H9 (cell line): ENCODE measurements at regions not wholly inside any gene's neighbourhood (a gene's known extent, or its start where the extent isn't known, plus 50 kb on each side); places are given as distances from the start of the nearest gene placed in this dataset.

Experiments
- DNase-seq: peaks from one replicate; pipeline ENCODE4 v3.0.0-alpha.2; 2017
- H2AFZ ChIP-seq: one replicate; pipeline ENCODE4 v1.6.1; 2013; ENCODE audit warnings: mild to moderate bottlenecking, low read length, control low read depth, moderate library complexity
- H2AK5ac ChIP-seq: 2 replicates; pipeline ENCODE4 v1.6.1; 2013; ENCODE audit warnings: low read length, control low read depth, mixed read lengths; ENCODE audit not compliant: insufficient read length
- H2BK120ac ChIP-seq: one replicate; pipeline ENCODE4 v1.6.1; 2013; ENCODE audit warnings: low read depth, mild to moderate bottlenecking, low read length, control low read depth, inconsistent platforms; ENCODE audit not compliant: poor library complexity, severe bottlenecking
- H2BK12ac ChIP-seq: 2 replicates; pipeline ENCODE4 v1.6.1; 2013; ENCODE audit warnings: low read length, control low read depth, mixed read lengths, low read depth; ENCODE audit not compliant: insufficient read length
- H2BK15ac ChIP-seq: 2 replicates; pipeline ENCODE4 v1.6.1; 2013; ENCODE audit warnings: low read depth, low read length, control low read depth
- H2BK20ac ChIP-seq: one replicate; pipeline ENCODE4 v1.6.1; 2013; ENCODE audit warnings: low read depth, mild to moderate bottlenecking, low read length, control low read depth, inconsistent platforms; ENCODE audit not compliant: poor library complexity, severe bottlenecking
- H2BK5ac ChIP-seq: 2 replicates; pipeline ENCODE4 v1.6.1; 2013; ENCODE audit warnings: low read length, control low read depth, mixed read lengths; ENCODE audit not compliant: insufficient read length
- H3K14ac ChIP-seq: 2 replicates; pipeline ENCODE4 v1.6.1; 2013; ENCODE audit warnings: low read length, control low read depth; ENCODE audit not compliant: insufficient read depth
- H3K18ac ChIP-seq: 2 replicates; pipeline ENCODE4 v1.6.1; 2013; ENCODE audit warnings: low read depth, mild to moderate bottlenecking, mixed read lengths, low read length, control low read depth; ENCODE audit not compliant: insufficient read length
- H3K23ac ChIP-seq: 2 replicates; pipeline ENCODE4 v1.6.1; 2013; ENCODE audit warnings: low read length, control low read depth, mixed read lengths, low read depth; ENCODE audit not compliant: insufficient read length
- H3K23me2 ChIP-seq: 2 replicates; pipeline ENCODE4 v1.6.1; 2013; ENCODE audit warnings: low read depth, mild to moderate bottlenecking, mixed read lengths, low read length, control low read depth; ENCODE audit not compliant: insufficient read length, poor library complexity, severe bottlenecking
- H3K27ac ChIP-seq: 2 replicates; pipeline ENCODE4 v1.5.1; 2013; ENCODE audit warnings: low read length, control low read depth, mixed read lengths, low read depth; ENCODE audit not compliant: insufficient read length
- H3K27me3 ChIP-seq: 2 replicates; pipeline ENCODE4 v1.6.1; 2013; ENCODE audit warnings: low read length, control low read depth, inconsistent platforms; ENCODE audit not compliant: insufficient read depth
- H3K4ac ChIP-seq: 2 replicates; pipeline ENCODE4 v1.6.1; 2013; ENCODE audit warnings: low read depth, mild to moderate bottlenecking, control low read depth, inconsistent platforms, low read length, moderate library complexity
- H3K4me1 ChIP-seq: 2 replicates; pipeline ENCODE4 v1.6.1; 2013; ENCODE audit warnings: low read length, control low read depth, inconsistent platforms; ENCODE audit not compliant: insufficient read depth
- H3K4me2 ChIP-seq: 2 replicates; pipeline ENCODE4 v1.6.1; 2013; ENCODE audit warnings: low read length, control low read depth, mixed read lengths; ENCODE audit not compliant: insufficient read length, insufficient read depth
- H3K56ac ChIP-seq: 2 replicates; pipeline ENCODE4 v1.6.1; 2013; ENCODE audit warnings: low read depth, mild to moderate bottlenecking, mixed read lengths, low read length, control low read depth; ENCODE audit not compliant: insufficient read length
- H3K79me1 ChIP-seq: 2 replicates; pipeline ENCODE4 v1.6.1; 2013; ENCODE audit warnings: low read depth, mild to moderate bottlenecking, moderate library complexity, low read length, control low read depth, inconsistent platforms; ENCODE audit not compliant: insufficient read depth, poor library complexity, severe bottlenecking
- H3K79me2 ChIP-seq: 2 replicates; pipeline ENCODE4 v1.6.1; 2013; ENCODE audit warnings: low read length, control low read depth, inconsistent platforms; ENCODE audit not compliant: insufficient read depth
- H3K9ac ChIP-seq: 2 replicates; pipeline ENCODE4 v1.6.1; 2013; ENCODE audit warnings: low read length, control low read depth, mixed read lengths; ENCODE audit not compliant: insufficient read length; ENCODE audit errors: extremely low read depth
- H3K9me3 ChIP-seq: one replicate; pipeline ENCODE4 v1.6.1; 2013; ENCODE audit warnings: low read depth, low read length, inconsistent platforms; ENCODE audit not compliant: control insufficient read depth
- H3T11ph ChIP-seq: one replicate; pipeline ENCODE4 v1.6.1; 2013; ENCODE audit warnings: mild to moderate bottlenecking, low read length, control low read depth, inconsistent platforms
- H4K20me1 ChIP-seq: one replicate; pipeline ENCODE4 v1.6.1; 2013; ENCODE audit not compliant: control insufficient read depth, insufficient read length, insufficient read depth
- H4K5ac ChIP-seq: 2 replicates; pipeline ENCODE4 v1.6.1; 2013; ENCODE audit warnings: low read depth, mild to moderate bottlenecking, mixed read lengths, low read length, control low read depth; ENCODE audit not compliant: insufficient read length
- H4K8ac ChIP-seq: replicated peaks from 2 replicates; pipeline ENCODE4 v1.6.1; 2013; ENCODE audit warnings: low read length, control low read depth, mixed read lengths, low read depth; ENCODE audit not compliant: insufficient read length
- H4K91ac ChIP-seq: 2 replicates; pipeline ENCODE4 v1.6.1; 2013; ENCODE audit warnings: low read depth, mild to moderate bottlenecking, moderate library complexity, mixed read lengths, low read length, control low read depth; ENCODE audit not compliant: insufficient read length
- H3K27ac Mint-ChIP-seq, 3 experiments: 2 replicates in 2 of 3; 3 replicates in 1 of 3; pipeline ENCODE4 v1.8.0; 2020 to 2021; ENCODE audit warnings: mixed read lengths in 3 of 3, mild to moderate bottlenecking in 1 of 3, moderate library complexity in 1 of 3
- H3K27me3 Mint-ChIP-seq: 2 replicates; pipeline ENCODE4 v1.8.0; 2021; ENCODE audit warnings: low read depth, mild to moderate bottlenecking, moderate library complexity, mixed read lengths
- H3K36me3 Mint-ChIP-seq, 3 experiments: 2 replicates in 2 of 3; 3 replicates in 1 of 3; pipeline ENCODE4 v1.8.0; 2020 to 2021; ENCODE audit warnings: low read depth in 3 of 3, mixed read lengths in 3 of 3; ENCODE audit not compliant: insufficient read depth in 1 of 3
- H3K4me1 Mint-ChIP-seq, 2 experiments: 2 replicates each; pipeline ENCODE4 v1.8.0; 2020; ENCODE audit warnings: mixed read lengths in 2 of 2
- H3K4me3 Mint-ChIP-seq, 2 experiments: 2 replicates in 1 of 2; 3 replicates in 1 of 2; pipeline ENCODE4 v1.8.0; 2020 to 2021; ENCODE audit warnings: mild to moderate bottlenecking in 2 of 2, mixed read lengths in 2 of 2, moderate library complexity in 1 of 2
- H3K9me3 Mint-ChIP-seq, 2 experiments: 2 replicates in 1 of 2; 3 replicates in 1 of 2; pipeline ENCODE4 v1.8.0; 2020; ENCODE audit warnings: mild to moderate bottlenecking in 2 of 2, mixed read lengths in 2 of 2, moderate library complexity in 1 of 2
- WGBS: extraction: QIAGEN DNeasy Blood & Tissue Kit; methylation state at CpG from one replicate; pipeline ENCODE4 v1.1.7; 2013; ENCODE audit warnings: missing lambda C conversion rate, low lambda C conversion rate, mixed read lengths; ENCODE audit not compliant: insufficient read length; ENCODE audit errors: extremely low coverage; 5-methylcytosine and 5-hydroxymethylcytosine counted together
- TF ChIP-seq, protein P1 (sequence below): fragments of 200-600 bp; sonication (generic); conservative IDR thresholded peaks from 3 replicates; pipeline ENCODE4 v1.8.0; 2021; ENCODE audit warnings: antibody characterized with exemption, mild to moderate bottlenecking

DNA sequence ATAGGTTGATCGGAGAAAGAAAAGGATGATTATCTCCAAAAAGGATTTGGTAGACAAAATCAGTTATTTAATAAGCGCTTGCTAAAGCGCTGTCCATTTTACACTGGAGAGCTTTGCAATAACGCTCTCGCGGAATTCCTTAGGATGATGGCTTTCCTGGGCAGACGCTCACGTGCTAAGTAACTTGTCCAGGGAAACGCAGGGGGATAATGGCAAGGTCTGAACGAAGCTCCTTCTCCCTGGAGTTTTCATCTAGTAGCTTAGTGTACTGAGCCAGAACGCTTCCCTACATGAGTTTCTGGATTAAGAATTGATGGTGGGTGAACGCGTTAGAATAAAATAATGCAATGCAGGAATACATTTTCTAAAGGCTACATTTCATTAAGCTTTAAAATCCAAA, 739.5 kb upstream of the SALL3 start:
- peaks cover 2% of the 10 kb centered on the region for H4K20me1 ChIP-seq
- no peak overlapping the region for H2BK15ac ChIP-seq
- H2AFZ ChIP-seq: no peak overlapping the region
- no peak overlapping the region for H3K9ac ChIP-seq
- no peaks in the 10 kb centered on the region for H3K4me1 ChIP-seq
- H2AK5ac ChIP-seq: no peak overlapping the region
- no peaks in the 10 kb centered on the region for H3K79me1 ChIP-seq
- no peak overlapping the region for H3T11ph ChIP-seq
- H3K36me3 Mint-ChIP-seq: peaks cover 4 to 5% (median 4%) of the 10 kb centered on the region in 3 experiments; a peak in 6 of 7 replicates
- DNase-seq: no peak
- no peak overlapping the region for H3K4me2 ChIP-seq
- no peak overlapping the region for H4K5ac ChIP-seq
- no peak overlapping the region for H2BK12ac ChIP-seq
- no peak overlapping the region for H3K56ac ChIP-seq
- no CpG with 5 or more reads among the region's 13 CpGs for WGBS
- no peak overlapping the region for H3K4ac ChIP-seq
- peaks cover 3% of the 10 kb centered on the region for H3K27me3 Mint-ChIP-seq
- H2BK5ac ChIP-seq: no peak overlapping the region
- no peaks in the 10 kb centered on the region for H3K23me2 ChIP-seq
- H3K27ac Mint-ChIP-seq: no peak overlapping the region
- no peak overlapping the region for H3K18ac ChIP-seq
- H3K23ac ChIP-seq: no peak overlapping the region
- H3K9me3 ChIP-seq: no peaks in the 10 kb centered on the region
- no peaks in the 10 kb centered on the region for H3K27me3 ChIP-seq
- no peak overlapping the region for H3K27ac ChIP-seq
- no peak overlapping the region for H3K14ac ChIP-seq
- H4K8ac ChIP-seq: no peak overlapping the region
- peaks cover 7 to 8% of the 10 kb centered on the region in 2 experiments for H3K9me3 Mint-ChIP-seq
- no peak overlapping the region for H2BK120ac ChIP-seq
- TF ChIP-seq, protein P1, sequence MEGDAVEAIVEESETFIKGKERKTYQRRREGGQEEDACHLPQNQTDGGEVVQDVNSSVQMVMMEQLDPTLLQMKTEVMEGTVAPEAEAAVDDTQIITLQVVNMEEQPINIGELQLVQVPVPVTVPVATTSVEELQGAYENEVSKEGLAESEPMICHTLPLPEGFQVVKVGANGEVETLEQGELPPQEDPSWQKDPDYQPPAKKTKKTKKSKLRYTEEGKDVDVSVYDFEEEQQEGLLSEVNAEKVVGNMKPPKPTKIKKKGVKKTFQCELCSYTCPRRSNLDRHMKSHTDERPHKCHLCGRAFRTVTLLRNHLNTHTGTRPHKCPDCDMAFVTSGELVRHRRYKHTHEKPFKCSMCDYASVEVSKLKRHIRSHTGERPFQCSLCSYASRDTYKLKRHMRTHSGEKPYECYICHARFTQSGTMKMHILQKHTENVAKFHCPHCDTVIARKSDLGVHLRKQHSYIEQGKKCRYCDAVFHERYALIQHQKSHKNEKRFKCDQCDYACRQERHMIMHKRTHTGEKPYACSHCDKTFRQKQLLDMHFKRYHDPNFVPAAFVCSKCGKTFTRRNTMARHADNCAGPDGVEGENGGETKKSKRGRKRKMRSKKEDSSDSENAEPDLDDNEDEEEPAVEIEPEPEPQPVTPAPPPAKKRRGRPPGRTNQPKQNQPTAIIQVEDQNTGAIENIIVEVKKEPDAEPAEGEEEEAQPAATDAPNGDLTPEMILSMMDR: no peak
- H3K4me3 Mint-ChIP-seq: no peak overlapping the region
- H4K91ac ChIP-seq: no peak overlapping the region
- no peaks in the 10 kb centered on the region for H3K79me2 ChIP-seq
- H2BK20ac ChIP-seq: no peak overlapping the region
- H3K4me1 Mint-ChIP-seq: peaks cover 20 to 24% of the 10 kb centered on the region in 2 experiments
